Liver (tissue), 8 donors: ENCODE measurements at regions not wholly inside any gene's neighbourhood (a gene's known extent, or its start where the extent isn't known, plus 50 kb on each side); places are given as distances from the start of the nearest gene placed in this dataset.

Source experiments
- DNase-seq: peaks from one replicate; pipeline ENCODE4 v3.0.0-alpha.2; 2017; ENCODE audit warnings: low spot score
- H3K27ac ChIP-seq, 2 donors: one replicate each; pipeline ENCODE4 v1.7.0; 2013; ENCODE audit warnings: inconsistent platforms in 2 of 2, low read length in 2 of 2, control low read depth in 1 of 2, low read depth in 1 of 2, mild to moderate bottlenecking in 1 of 2
- H3K27me3 ChIP-seq, 4 donors: one replicate each; pipeline versions ENCODE4 v1.6.1 to v1.7.0; 2013; ENCODE audit warnings: low read length in 3 of 4, inconsistent platforms in 1 of 4, mild to moderate bottlenecking in 1 of 4, moderate library complexity in 1 of 4; ENCODE audit not compliant: control insufficient read depth in 4 of 4, insufficient read depth in 4 of 4
- H3K36me3 ChIP-seq, 4 donors: one replicate each; pipeline versions ENCODE4 v1.6.1 to v1.7.0; 2013; ENCODE audit warnings: low read length in 3 of 4, mild to moderate bottlenecking in 3 of 4, low read depth in 1 of 4, moderate library complexity in 1 of 4; ENCODE audit not compliant: control insufficient read depth in 4 of 4, insufficient read depth in 3 of 4
- H3K4me1 ChIP-seq, 4 donors: one replicate each; pipeline versions ENCODE4 v1.6.1 to v1.7.0; 2013; ENCODE audit warnings: low read length in 3 of 4, mild to moderate bottlenecking in 3 of 4, moderate library complexity in 1 of 4; ENCODE audit not compliant: control insufficient read depth in 4 of 4, insufficient read depth in 4 of 4
- H3K4me3 ChIP-seq, 3 donors: one replicate each; pipeline versions ENCODE4 v1.6.1 to v1.7.0; 2013; ENCODE audit warnings: low read length in 3 of 3, control low read depth in 1 of 3, low read depth in 1 of 3, mild to moderate bottlenecking in 1 of 3
- H3K9ac ChIP-seq, 2 donors: one replicate each; pipeline ENCODE4 v1.7.0; 2013; ENCODE audit warnings: low read length in 2 of 2, mild to moderate bottlenecking in 2 of 2, moderate library complexity in 2 of 2, control low read depth in 1 of 2, low read depth in 1 of 2
- H3K9me3 ChIP-seq, 4 donors: one replicate each; pipeline versions ENCODE4 v1.6.1 to v1.7.0; 2013; ENCODE audit warnings: low read length in 3 of 4; ENCODE audit not compliant: control insufficient read depth in 4 of 4
- FOXA1 ChIP-seq: IDR thresholded peaks from 2 replicates; pipeline ENCODE4 v1.6.1; 2016; ENCODE audit warnings: antibody characterized with exemption
- FOXA2 ChIP-seq: IDR thresholded peaks from 2 replicates; pipeline ENCODE4 v1.6.1; 2016; ENCODE audit warnings: antibody characterized with exemption
- GABPA ChIP-seq, 2 donors: IDR thresholded peaks in 1 of 2; conservative IDR thresholded peaks in 1 of 2; 2 replicates each; pipeline ENCODE4 v1.6.1; 2016; ENCODE audit warnings: antibody characterized with exemption in 2 of 2, mild to moderate bottlenecking in 1 of 2, moderate library complexity in 1 of 2
- HNF4A ChIP-seq, 2 donors: conservative IDR thresholded peaks; 2 replicates each; pipeline ENCODE4 v1.6.1; 2016; ENCODE audit warnings: antibody characterized with exemption in 2 of 2, mild to moderate bottlenecking in 2 of 2
- HNF4G ChIP-seq: IDR thresholded peaks from 2 replicates; pipeline ENCODE4 v1.6.1; 2016; ENCODE audit warnings: antibody characterized with exemption
- JUND ChIP-seq, 2 donors: IDR thresholded peaks; 2 replicates each; pipeline ENCODE4 v1.6.1; 2016; ENCODE audit warnings: antibody characterized with exemption in 2 of 2
- NR2F2 ChIP-seq: IDR thresholded peaks from 2 replicates; pipeline ENCODE4 v1.6.1; 2016; ENCODE audit warnings: antibody characterized with exemption
- RAD21 ChIP-seq, 2 donors: IDR thresholded peaks; 2 replicates each; pipeline ENCODE4 v1.6.1; 2016; ENCODE audit warnings: antibody characterized with exemption in 2 of 2, mild to moderate bottlenecking in 2 of 2
- RXRA ChIP-seq, 2 donors: IDR thresholded peaks; 2 replicates each; pipeline ENCODE4 v1.6.1; 2017 to 2018; ENCODE audit warnings: antibody characterized with exemption in 2 of 2, mild to moderate bottlenecking in 1 of 2
- SP1 ChIP-seq: IDR thresholded peaks from 2 replicates; pipeline ENCODE4 v1.6.1; 2018; ENCODE audit warnings: antibody characterized with exemption, mild to moderate bottlenecking
- TAF1 ChIP-seq: conservative IDR thresholded peaks from 2 replicates; pipeline ENCODE4 v1.6.1; 2016; ENCODE audit warnings: antibody characterized with exemption, mild to moderate bottlenecking
- YY1 ChIP-seq: IDR thresholded peaks from 2 replicates; pipeline ENCODE4 v1.6.1; 2016; ENCODE audit warnings: antibody characterized with exemption, mild to moderate bottlenecking
- WGBS: extraction: QIAGEN DNeasy Blood & Tissue Kit; methylation state at CpG from one replicate; pipeline ENCODE4 v1.1.7; 2013; 5-methylcytosine and 5-hydroxymethylcytosine counted together
- TF ChIP-seq, protein P1 (sequence below): fragments of 150-350 bp; IDR thresholded peaks from 2 replicates; pipeline ENCODE4 v1.5.1; 2017; ENCODE audit warnings: improper control_type of control experiment, low read depth, low read length; ENCODE audit not compliant: missing input control
- TF ChIP-seq, protein P2 (sequence below): IDR thresholded peaks from 2 replicates; pipeline ENCODE4 v1.6.1; 2016; ENCODE audit warnings: antibody characterized with exemption
- TF ChIP-seq, protein P3 (sequence below): IDR thresholded peaks from 2 replicates; pipeline ENCODE4 v1.6.1; 2016; ENCODE audit warnings: antibody characterized with exemption
- TF ChIP-seq, protein P4 (sequence below): IDR thresholded peaks from 2 replicates; pipeline ENCODE4 v1.6.1; 2016; ENCODE audit warnings: antibody characterized with exemption, mild to moderate bottlenecking
- TF ChIP-seq, protein P5 (sequence below): IDR thresholded peaks from 2 replicates; pipeline ENCODE4 v1.6.1; 2016; ENCODE audit warnings: antibody characterized with exemption
- donor health status: healthy.
- donor health status: healthy.
- donor health status: healthy.
- donor health status: healthy.
- donor health status: healthy.

DNA sequence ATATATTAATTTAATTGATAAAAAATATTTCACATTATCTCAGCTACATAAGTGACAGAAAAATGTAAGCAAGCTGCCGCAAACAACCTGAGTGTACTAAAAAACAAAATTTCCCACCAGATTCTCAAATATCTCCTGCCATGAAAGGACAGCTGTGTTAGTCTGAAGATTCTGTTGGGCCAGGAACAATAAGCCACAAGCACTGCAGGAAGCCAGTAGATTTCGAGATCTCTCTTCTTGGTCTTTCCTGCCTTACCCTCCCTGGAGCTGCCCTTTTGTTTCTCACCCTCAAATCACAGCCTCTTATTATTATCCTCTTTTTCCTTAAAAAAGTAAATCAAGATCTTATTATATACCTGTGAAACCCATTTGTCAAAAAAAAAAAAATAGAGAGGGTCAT is 165.6 kb downstream of the EFNB2 start:
- DNase-seq, result no peak
- Histone ChIP-seq H3K27me3 (peaks cover 0 to 2% (median 0%) of the 10 kb centered on the region in 4 donors), H3K4me1 (no peaks in the 10 kb centered on the region), H3K9me3 (peaks cover 0 to 5% (median 0%) of the 10 kb centered on the region in 4 donors), H3K36me3 (no peaks in the 10 kb centered on the region), H3K4me3 (no peak overlapping the region), H3K27ac (no peak overlapping the region), H3K9ac (no peak overlapping the region)
- WGBS, result 79% methylated on average over 2 of the region's 2 CpGs
- TF ChIP-seq SP1, result no peak
- no peak for TF ChIP-seq TAF1
- no peak for TF ChIP-seq YY1
- TF ChIP-seq, protein P1, sequence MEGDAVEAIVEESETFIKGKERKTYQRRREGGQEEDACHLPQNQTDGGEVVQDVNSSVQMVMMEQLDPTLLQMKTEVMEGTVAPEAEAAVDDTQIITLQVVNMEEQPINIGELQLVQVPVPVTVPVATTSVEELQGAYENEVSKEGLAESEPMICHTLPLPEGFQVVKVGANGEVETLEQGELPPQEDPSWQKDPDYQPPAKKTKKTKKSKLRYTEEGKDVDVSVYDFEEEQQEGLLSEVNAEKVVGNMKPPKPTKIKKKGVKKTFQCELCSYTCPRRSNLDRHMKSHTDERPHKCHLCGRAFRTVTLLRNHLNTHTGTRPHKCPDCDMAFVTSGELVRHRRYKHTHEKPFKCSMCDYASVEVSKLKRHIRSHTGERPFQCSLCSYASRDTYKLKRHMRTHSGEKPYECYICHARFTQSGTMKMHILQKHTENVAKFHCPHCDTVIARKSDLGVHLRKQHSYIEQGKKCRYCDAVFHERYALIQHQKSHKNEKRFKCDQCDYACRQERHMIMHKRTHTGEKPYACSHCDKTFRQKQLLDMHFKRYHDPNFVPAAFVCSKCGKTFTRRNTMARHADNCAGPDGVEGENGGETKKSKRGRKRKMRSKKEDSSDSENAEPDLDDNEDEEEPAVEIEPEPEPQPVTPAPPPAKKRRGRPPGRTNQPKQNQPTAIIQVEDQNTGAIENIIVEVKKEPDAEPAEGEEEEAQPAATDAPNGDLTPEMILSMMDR, result no peak
- no peak for TF ChIP-seq GABPA (IDR thresholded peaks at IDR 0.05 in 1 of 2, conservative IDR thresholded peaks at IDR 0.05 in 1 of 2)
- TF ChIP-seq, protein P2, sequence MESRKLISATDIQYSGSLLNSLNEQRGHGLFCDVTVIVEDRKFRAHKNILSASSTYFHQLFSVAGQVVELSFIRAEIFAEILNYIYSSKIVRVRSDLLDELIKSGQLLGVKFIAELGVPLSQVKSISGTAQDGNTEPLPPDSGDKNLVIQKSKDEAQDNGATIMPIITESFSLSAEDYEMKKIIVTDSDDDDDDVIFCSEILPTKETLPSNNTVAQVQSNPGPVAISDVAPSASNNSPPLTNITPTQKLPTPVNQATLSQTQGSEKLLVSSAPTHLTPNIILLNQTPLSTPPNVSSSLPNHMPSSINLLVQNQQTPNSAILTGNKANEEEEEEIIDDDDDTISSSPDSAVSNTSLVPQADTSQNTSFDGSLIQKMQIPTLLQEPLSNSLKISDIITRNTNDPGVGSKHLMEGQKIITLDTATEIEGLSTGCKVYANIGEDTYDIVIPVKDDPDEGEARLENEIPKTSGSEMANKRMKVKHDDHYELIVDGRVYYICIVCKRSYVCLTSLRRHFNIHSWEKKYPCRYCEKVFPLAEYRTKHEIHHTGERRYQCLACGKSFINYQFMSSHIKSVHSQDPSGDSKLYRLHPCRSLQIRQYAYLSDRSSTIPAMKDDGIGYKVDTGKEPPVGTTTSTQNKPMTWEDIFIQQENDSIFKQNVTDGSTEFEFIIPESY, result no peak
- TF ChIP-seq HNF4A (conservative IDR thresholded peaks at IDR 0.05), result no peak
- TF ChIP-seq NR2F2, result no peak
- no peak for TF ChIP-seq FOXA2
- TF ChIP-seq, protein P3, sequence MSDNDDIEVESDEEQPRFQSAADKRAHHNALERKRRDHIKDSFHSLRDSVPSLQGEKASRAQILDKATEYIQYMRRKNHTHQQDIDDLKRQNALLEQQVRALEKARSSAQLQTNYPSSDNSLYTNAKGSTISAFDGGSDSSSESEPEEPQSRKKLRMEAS, result no peak
- TF ChIP-seq RAD21 (IDR thresholded peaks at IDR 0.05), result no peak
- TF ChIP-seq, protein P4, sequence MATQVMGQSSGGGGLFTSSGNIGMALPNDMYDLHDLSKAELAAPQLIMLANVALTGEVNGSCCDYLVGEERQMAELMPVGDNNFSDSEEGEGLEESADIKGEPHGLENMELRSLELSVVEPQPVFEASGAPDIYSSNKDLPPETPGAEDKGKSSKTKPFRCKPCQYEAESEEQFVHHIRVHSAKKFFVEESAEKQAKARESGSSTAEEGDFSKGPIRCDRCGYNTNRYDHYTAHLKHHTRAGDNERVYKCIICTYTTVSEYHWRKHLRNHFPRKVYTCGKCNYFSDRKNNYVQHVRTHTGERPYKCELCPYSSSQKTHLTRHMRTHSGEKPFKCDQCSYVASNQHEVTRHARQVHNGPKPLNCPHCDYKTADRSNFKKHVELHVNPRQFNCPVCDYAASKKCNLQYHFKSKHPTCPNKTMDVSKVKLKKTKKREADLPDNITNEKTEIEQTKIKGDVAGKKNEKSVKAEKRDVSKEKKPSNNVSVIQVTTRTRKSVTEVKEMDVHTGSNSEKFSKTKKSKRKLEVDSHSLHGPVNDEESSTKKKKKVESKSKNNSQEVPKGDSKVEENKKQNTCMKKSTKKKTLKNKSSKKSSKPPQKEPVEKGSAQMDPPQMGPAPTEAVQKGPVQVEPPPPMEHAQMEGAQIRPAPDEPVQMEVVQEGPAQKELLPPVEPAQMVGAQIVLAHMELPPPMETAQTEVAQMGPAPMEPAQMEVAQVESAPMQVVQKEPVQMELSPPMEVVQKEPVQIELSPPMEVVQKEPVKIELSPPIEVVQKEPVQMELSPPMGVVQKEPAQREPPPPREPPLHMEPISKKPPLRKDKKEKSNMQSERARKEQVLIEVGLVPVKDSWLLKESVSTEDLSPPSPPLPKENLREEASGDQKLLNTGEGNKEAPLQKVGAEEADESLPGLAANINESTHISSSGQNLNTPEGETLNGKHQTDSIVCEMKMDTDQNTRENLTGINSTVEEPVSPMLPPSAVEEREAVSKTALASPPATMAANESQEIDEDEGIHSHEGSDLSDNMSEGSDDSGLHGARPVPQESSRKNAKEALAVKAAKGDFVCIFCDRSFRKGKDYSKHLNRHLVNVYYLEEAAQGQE, result no peak

DNA sequence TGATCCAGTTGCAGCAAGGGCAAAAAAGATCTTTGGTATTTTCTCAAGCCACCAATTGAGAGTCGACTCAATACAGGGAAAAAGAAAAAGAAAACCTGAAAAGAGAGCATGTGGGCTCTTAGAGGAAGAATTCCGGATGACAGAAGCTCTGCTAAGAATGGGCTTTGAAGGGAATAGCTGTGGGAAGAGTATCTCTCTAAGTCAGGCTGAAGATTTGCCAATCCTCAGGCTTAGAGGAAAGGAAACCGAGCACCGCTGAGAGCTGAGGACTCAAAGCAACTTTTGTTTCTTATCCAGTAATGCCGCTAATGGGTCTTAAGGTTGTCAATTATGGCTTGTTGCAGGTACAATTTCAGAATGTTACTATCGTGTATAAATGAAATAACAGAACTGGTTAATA is 166.4 kb downstream of the EFNB2 start:
- no peak overlapping the region for H3K27ac ChIP-seq
- H3K9me3 ChIP-seq, result peaks cover 0 to 5% (median 0%) of the 10 kb centered on the region in 4 donors
- TF ChIP-seq GABPA (IDR thresholded peaks at IDR 0.05 in 1 of 2, conservative IDR thresholded peaks at IDR 0.05 in 1 of 2) (no peak), NR2F2 (no peak), RAD21 (IDR thresholded peaks at IDR 0.05) (no peak), RXRA (IDR thresholded peaks at IDR 0.05) (no peak), HNF4G (no peak), FOXA1 (no peak), SP1 (no peak), HNF4A (conservative IDR thresholded peaks at IDR 0.05) (no peak), FOXA2 (no peak), JUND (IDR thresholded peaks at IDR 0.05) (no peak)
- TF ChIP-seq, protein P5, sequence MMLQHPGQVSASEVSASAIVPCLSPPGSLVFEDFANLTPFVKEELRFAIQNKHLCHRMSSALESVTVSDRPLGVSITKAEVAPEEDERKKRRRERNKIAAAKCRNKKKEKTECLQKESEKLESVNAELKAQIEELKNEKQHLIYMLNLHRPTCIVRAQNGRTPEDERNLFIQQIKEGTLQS, result no peak
- no peak overlapping the region for H3K4me3 ChIP-seq
- no peaks in the 10 kb centered on the region for H3K36me3 ChIP-seq
- peaks cover 0 to 2% (median 0%) of the 10 kb centered on the region in 4 donors for H3K27me3 ChIP-seq
- no peak overlapping the region for H3K9ac ChIP-seq
- WGBS, result 71% methylated on average over 6 of the region's 6 CpGs
- DNase-seq, result no peak
- no peaks in the 10 kb centered on the region for H3K4me1 ChIP-seq
